HG03432 (cell line): ENCODE measurements at regions not wholly inside any gene's neighbourhood (a gene's known extent, or its start where the extent isn't known, plus 50 kb on each side); places are given as distances from the start of the nearest gene placed in this dataset.

Source experiments
- ATAC-seq: cut with Tn5 transposase; IDR thresholded peaks from one replicate; pipeline ENCODE4 v1.9.1; 2021; ENCODE audit warnings: mild to moderate bottlenecking, moderate library complexity; ENCODE audit not compliant: unreplicated experiment

GRCh38 chr1:63112155-63112900, 210.0 kb upstream of the FOXD3 start:
- ATAC-seq = peak; percentile 89

GRCh38 chr1:63115527-63115926, 206.8 kb upstream of the FOXD3 start:
- ATAC-seq = no peak

DNA sequence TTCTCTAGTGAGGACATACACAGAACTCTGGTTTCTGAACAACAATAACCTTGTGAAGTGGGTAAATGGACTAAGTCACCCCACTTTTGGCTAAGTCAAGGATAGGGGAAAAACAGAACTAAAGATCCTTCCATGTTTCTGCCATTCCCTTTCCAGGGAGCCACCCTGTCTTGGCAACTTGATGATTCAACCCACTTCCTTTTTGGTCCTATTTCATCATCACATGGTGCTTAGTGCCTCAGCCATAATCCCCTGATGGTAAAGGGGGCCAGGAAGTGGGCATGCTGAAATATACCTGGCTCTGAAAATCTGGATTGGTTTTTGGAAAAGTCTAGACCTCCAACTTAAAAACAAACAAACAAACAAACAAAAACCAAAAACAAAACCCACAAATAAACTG, 206.4 kb upstream of the FOXD3 start:
- no peak for ATAC-seq

DNA sequence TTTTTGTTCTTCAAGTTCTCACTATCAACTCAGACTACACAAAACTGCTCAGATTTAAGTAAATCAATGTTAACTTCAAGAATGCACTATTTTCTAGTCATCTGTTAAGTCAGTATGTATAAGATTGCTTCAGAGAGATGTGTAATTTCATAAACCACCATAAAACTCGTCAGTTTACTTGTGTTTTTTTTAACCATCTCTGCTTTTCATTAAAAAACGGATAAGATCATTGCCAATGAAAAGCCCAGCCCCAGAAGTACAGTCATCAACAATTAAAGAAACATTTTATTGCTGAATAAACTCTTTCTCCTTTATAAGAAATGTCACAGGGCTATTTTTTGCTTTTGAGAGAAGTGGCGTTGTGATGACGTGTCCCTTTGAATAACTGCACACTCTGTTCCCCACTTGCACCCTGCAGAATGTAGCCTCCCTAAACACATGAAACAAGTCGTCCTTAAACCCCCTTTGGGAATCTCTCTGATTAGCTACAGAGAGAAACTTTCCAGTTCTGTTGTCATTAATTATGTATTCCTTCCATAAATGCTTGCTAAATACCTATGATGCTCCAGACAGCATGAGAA, 202.7 kb upstream of the FOXD3 start:
- no peak for ATAC-seq

DNA sequence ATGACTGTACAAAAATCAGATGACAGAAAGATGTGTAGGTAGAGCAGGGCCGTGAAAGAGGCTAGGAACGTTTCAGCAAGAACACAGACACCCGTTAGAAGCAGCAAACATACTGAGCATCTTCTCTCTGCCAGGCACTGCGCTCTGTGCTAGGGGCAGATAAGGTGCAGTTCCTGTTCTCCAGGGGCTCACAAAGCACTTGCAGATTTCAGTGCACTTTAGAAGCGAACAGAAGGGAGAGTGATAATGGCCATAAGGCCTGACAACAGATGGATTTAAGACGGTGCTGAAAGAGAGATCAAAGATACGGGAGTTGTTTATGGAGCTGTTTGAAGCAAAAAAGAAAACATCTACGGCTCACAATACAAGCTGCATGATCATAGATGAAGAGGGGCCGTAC, 200.3 kb upstream of the FOXD3 start:
- peak; percentile 36 for ATAC-seq

DNA sequence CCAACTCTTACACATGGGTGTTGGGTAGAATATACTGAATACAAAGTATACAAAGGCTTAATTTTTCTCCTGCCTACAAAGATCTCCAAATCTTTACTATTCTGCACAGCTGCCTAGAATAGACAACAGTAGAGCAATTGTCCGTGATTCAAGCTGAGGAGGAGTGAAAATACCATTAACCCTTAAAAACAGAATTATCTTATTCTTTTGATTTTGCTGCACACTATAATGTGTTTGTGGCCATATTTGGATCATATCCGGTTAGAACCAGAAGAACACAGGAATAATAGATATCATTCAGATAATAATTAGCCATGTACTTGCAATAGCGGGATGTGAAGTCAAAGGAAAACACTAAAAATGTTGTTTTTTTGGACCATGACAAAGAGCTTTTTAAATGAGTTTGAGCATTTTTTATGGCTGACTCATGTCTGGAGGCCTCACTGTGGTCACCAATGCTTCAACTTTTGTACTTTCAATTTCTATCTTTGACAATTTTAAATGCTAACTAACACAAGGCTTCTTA, 197.6 kb upstream of the FOXD3 start:
- ATAC-seq = peak; percentile 88

DNA sequence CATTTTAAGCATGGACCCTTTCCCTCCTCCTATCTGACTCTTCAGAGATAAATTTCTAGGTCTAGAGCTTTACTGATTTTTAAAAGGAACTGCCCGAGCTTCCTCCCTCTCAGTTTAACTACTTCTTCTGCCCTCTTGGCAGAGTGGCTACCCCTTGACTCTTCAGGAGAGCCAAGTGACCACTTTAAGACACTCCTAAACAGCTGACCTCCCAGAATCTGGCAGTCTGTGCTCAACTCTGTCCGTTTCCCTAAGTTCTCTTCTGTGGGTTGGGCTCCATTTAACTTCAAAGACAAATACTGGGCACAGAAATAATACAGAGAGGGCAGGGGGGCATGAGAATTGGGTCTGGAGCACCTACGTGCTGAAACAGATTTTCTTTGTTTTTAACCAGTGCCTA, 196.3 kb upstream of the FOXD3 start:
- ATAC-seq = no peak

DNA sequence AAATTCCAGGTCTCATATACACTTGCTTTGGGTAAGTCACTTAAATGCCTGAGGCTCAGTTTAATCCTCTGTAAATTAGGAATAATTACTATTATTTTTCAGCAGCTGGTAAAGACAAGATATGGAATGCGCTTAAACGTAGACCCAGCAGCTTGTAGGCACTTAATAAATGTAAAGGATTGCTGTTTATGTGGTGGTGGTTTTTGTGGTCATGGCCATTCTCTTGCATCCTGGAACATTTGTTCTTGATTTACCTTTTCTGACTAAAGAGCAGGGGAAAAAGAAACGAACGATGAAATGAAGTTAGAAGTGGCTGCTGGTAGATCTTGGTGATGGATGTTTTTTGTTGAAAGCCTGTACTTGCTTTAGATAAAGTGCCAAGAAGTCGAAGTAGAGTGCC, 195.0 kb upstream of the FOXD3 start:
- no peak for ATAC-seq

GRCh38 chr1:63128556-63128955, 193.8 kb upstream of the FOXD3 start:
- ATAC-seq = no peak

DNA sequence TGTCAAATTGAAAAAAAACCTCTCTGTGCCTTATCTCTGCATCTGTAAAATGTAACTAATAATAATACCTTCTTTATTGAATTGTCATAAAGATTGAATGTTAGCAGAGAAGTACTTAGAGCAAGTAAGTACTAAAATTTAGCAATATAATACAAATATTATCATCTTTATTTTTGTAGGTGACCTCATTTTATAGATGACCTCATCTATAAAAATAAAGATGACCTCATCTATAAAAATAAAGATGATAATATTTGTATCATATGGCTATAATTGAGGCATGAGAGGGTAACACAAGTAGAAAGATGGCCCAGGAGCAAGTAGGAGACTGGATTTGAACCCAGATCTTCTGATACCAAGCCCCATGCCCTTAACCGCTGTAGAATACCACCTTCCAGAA, 193.2 kb upstream of the FOXD3 start:
- ATAC-seq = no peak

- ATAC-seq = no peak
These were observed 192.5 kb upstream of the FOXD3 start for GRCh38 chr1:63129855-63130254.

DNA sequence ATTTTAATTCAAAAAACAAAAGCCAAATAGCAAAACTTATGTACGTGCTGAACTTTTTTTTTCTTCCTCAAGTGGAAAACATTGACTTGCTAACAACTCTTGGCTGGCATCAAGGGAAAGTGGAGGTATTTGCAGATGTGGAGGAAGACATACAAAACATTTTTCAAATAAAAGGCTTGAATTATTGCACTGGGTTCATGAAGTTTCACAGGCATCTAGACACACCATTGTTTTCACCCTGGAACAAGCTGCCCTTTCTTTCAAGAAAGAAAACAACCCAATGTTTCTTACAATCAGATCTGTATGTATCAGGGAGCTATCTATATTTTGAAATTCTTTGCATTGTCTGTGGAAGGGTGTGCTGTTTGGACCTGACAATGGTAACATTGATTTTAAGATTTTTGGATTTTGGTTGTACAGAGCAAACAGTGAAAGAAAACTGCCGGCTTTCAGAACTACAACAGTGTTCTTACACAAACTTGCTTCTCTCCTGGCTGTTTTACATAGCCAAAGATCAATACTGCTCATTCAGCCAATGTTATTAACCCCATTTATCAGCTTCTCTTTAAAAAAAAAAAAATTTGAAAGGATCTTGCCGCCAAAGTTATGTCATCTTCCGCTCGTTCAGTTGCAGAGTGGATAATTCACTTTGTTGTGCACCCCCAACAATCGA, 187.7 kb upstream of the FOXD3 start:
- ATAC-seq = no peak

GRCh38 chr1:63135174-63135512, 187.2 kb upstream of the FOXD3 start:
- no peak for ATAC-seq

DNA sequence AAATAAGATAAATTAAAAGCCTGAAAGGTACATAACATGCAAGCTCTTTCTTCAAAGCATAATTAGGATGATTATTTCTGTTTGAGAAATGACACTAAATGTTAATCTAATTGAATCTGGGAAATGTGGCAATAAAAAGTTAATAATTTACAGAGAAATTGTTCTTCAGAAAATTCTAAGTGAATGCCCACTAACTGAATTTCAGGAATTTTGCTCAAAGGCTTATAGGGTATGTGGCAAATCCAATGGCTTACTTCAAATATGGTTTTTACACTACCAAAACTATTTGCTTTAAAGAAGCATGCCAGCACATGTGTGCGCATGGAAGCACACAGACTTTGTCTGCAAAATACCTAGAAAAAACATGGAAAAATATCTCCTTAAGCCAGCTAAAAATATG, 186.6 kb upstream of the FOXD3 start:
- no peak for ATAC-seq

DNA sequence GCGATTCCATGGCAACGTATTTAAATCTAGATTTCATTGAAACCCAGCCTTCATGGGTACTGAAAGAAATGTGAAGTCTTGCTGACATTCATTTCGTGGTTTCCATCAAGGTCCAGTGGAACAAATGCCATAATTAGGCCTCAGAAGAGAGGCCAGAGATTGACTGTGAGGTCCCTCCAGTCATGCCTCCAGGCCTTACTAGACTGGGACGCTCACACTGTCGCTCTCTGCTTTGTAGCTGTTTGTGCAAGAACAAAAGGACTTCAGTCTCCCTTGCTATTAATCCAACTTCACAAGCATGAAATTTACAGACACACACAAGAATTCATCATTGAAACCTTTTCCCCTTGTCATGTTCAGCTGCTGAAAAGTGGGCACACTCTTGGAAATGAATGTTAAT, 180.4 kb upstream of the FOXD3 start:
- no peak for ATAC-seq

- ATAC-seq = no peak
These were observed 178.9 kb upstream of the FOXD3 start for GRCh38 chr1:63143482-63143881.

- ATAC-seq = no peak
These were observed 174.6 kb upstream of the FOXD3 start for GRCh38 chr1:63147783-63148182.

GRCh38 chr1:63148825-63149645, 173.3 kb upstream of the FOXD3 start:
- ATAC-seq = peak; percentile 78

DNA sequence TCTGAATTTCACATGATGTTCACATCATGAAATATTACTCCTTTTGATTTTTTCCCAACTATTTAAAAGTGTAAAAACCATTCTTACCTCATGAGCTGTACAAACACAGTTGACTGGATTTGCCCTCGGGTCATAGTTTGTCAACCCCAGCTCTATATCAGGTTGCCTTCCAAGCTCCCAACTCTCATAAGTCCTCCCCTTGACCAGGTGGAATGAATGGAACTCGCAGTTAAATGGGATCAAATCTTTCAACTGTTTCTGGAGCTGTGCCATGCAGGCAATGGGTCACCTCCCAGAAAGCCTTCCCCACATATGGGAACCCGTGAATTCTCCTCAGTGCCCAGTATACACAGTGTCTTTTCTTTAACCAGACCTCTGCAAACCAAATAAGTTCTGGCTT, 169.8 kb upstream of the FOXD3 start:
- ATAC-seq = no peak

DNA sequence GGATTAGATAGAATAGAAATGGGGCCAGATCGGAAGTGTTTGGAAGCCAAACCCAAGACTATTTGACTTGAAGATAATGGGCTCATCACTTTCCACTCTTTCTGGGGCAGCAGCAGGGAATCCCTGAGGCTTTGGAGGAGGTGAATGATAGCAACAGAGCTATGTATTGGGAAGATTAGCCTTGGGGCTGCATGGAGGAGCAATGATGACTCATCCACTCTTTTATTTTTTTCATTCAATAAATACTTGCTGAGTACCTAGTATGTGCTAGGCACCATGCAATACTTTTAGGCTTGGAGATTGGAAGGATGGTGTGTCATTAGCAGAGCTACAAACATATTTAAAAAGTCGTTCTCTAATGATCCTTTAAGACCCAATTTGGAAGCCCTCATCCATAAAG, 166.9 kb upstream of the FOXD3 start:
- ATAC-seq = no peak

GRCh38 chr1:63157085-63157484, 165.3 kb upstream of the FOXD3 start:
- ATAC-seq = no peak
